Fibroblast of the conjunctiva (primary cell): ENCODE measurements at regions not wholly inside any gene's neighbourhood (a gene's known extent, or its start where the extent isn't known, plus 50 kb on each side); places are given as distances from the start of the nearest gene placed in this dataset.
A peak's percentile ranks its signal among the peaks of the same experiment; 100 is the strongest.

Experiments
- DNase-seq: peaks from one replicate; pipeline ENCODE4 v3.0.0-alpha.2; 2010; ENCODE audit warnings: low read depth

DNA sequence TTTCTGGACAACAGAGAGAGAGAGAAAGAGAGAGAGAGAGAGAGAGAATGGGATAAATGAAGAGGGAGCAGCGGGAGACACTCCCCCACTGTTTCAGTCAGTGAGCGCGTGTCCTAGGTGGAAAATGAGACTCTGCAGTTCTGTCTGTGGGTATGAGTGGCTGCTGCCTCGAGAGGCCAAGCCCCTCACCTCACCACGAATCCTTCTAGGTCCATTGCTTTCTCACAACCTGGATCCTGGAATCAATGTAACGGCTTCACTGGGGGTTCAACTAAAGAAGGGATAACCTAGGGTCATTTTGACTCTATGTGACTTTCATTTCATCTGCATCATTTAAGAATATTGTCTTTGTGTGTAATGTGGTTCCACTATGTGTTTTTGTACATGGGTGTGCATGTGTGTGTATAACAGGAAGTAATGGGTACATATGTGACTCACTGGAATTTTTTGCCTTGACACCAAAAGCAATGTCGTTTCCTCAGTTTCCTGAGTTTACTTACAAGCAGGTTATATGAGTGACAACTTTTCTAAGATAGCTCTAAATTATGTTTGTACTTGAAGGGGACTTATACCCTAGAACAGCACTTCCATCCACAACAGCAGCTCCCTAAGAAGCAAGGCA lies 221.4 kb upstream of the TRIB2 start:
- no peak for DNase-seq

DNA sequence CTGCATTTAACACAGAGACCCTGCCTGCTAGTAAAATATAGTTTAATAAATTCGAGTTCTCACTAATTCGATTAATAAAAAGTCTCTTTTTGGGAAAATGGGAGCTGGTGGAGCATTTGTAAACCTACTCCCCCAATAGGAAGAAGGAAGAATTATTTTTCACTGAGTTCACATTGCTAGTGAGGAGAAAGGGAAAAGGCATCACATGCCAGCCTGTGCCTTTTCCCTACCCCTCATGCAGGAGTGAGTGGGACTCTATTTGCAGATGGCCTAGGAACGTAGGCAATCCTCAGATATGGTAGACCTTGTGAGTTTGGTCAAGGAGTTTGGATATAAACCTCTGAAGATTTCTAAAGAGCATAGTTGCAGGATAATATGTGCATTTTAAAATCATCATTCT lies 218.4 kb upstream of the TRIB2 start:
- no peak for DNase-seq

DNA sequence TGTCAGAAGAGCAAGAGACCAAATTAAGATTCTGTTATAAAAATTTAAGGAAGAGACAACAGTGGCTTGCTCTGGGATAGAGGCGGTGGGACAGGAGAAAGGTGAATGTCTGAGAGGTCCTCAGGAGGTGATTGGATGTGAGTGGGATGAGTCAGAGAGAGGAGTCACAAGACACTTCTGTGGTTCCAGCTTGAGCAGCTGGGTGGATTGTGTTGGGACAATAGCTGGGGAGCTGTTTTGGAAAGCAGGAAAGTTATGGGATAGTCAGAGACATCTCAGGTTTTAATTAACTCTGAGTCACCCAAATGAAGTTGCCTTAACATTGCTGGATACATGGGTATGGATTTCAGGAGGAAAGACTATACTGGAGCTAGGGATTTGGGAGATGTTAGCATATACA lies 218.0 kb upstream of the TRIB2 start:
- DNase-seq, result no peak

DNA sequence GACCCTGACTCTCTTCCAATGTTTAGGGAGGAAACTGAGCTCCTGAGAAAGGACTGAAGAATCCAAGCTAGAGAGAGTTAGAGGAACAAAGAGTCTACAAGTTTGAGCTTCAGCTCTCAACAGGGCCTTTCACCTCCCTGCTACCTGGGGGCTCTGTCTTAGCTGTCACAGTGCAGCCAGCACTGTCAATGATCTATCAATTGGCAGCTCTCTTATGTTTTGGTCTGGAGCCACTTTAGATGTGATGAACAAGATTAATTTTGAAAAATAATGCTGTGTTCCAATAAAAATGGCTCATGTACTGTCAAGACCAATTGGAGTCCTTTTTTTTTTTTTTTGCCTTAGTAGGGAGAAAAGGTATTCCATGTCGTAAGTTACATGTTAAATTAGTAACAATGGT lies 215.8 kb upstream of the TRIB2 start:
- DNase-seq, result no peak

DNA sequence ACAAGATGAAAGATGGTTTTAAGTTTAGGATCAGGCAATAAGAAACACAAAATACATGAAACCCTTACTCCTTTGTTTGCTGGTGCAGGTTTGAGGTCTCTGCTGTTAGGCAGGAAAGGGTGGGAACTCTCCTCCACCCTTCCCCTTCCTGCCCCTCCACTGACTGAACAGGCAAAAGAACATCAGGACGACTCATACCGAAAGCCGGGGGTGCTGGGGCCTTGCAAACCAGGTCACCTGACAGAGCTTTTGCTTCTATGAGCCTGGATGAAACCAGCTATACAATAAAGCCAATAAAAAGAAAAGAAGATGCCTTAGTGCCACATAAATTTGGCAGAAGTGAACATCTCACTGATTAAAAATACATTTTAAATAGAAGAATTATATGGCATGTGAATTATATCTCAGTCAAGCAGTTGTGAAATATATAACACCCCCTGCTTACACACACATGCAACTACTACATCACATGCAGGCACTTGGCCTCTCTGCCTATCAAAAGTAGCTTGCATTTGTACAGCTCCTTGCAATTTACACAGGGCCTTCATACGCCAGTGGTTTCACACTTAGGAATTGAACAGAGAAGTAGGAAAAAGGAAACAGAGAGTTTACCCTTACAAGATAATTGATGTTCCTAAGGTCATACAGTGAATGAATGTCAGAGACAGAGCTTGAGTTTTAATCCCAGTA lies 215.1 kb upstream of the TRIB2 start:
- DNase-seq, result no peak

DNA sequence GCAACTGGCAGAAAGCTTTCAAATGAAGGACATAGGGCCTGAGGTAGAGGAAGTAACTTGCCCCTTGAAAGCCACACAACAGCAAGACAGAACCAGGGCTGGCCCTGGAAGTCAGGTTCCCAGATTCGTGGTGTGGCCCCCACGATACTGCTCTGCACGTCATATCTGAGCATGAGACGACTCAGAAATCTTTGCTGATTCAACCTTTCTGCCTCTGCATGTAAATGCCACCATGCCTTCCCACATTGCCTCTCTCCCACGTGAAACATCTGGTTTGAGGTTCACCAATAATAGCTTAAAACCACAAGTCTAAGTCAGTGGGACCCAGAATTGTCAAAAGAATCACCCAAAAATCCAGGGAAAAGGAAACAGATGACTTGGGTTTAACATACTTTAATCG lies 214.0 kb upstream of the TRIB2 start:
- DNase-seq, result no peak

DNA sequence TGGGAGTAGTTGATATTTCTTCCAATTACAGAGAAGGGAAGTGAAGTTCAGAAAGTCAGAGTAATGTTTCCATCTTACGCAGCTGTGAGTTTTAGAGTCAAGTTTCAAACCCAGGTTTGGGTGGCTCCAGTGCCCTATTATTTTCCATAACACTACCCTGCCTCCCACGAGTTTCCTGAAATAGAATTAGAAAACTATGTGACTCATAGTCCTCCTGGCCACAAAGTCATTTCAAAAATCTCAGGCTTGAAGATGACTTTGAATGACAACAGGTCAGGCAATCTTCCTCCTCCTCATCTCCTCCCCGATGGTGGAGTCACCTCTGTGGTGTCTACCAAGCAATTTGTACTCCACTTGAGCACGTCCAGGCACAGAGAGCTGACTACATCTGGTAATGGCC lies 212.3 kb upstream of the TRIB2 start:
- no peak for DNase-seq

DNA sequence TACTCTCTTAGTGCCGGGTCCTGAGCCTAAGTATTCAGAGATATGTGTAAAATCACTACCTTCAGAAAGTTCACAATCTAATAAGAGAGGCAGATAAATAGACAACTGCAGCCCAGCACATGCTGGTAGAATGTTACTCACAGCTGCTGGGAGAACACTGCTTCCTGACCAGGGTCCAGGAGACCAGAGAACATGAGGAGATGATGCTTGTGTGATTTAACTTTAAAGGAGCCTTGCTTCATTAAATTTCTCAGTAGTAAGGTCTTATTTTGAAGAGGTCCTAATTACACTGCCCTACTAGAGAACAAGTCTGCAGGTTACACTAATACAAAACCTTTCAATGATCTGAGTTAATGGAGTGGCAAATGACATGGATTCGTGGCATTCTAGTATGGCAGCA lies 209.9 kb upstream of the TRIB2 start:
- no peak for DNase-seq

DNA sequence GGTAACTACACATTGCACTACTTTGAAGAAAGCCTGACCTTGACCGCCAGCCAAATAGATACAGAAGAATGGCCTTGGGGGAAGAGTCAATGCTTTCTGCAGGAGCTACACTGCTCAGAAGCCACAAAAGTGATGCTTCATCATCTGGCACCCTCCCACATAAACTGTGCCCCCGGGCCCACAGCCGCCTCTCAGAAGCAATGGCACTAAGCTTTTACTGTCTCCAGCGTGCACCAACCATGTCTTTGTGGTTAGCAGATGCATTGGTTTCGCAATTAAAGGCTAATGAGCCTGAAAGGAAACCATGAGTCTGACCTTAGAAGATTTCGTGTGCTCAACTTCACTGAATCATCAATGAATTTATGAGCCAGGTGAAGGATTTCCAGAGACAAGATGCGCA lies 209.4 kb upstream of the TRIB2 start:
- DNase-seq, result peak; percentile 28

DNA sequence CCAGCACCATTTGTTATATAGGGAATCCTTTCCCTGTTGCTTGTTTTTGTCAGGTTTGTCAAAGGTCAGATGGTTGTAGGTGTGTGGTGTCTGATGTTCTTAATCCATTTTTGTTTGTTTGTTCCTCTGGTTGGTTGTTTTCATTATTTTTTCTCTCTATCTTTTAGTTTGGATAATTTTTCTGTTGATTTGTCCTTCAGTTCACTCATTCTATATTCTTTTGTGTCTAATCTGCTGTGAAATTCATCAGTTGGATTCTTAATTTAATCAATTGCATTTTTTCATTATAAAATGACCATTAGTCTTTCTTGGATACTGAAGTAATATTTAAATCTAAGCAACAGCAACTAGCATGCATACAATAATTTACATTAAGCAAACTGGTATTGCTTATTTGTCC lies 206.7 kb upstream of the TRIB2 start:
- no peak for DNase-seq

DNA sequence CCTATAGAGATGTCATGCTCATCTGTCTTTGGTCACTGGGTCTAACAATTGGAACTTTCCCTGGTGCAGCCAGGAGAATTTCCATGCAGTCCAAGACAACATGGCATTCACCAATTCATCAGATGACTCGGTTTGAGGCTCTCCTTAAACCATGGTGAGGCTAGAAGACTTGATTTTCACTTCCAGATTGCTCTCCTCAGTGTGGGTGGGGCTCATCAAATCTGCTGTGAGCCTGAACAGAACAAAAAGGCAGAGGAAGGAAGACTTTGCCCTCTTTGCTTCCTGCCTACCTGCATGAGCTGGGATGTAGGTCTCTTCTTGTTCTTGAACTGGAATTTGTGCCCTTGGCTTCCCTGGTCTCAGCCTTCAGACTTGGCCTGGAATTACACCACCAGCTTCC lies 203.4 kb upstream of the TRIB2 start:
- DNase-seq, result no peak

DNA sequence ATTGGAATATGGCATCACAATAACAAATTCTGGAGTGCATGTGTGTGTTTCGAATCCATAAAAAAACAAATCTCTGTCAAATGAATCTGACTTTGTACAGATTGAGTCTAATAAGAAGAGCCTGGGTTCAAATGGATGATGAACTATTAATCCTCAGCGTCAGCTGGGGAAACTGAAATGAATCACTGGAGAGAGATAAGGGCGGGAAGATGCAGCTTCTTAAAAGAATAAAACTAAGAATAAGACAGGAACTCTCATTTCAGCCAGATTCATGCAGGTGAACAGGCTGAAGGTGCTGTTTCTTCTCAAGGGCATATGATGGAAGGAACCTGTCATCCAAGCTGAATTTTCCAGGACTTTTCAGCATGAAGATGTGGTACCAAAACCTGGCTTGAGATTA lies 202.6 kb upstream of the TRIB2 start:
- no peak for DNase-seq

DNA sequence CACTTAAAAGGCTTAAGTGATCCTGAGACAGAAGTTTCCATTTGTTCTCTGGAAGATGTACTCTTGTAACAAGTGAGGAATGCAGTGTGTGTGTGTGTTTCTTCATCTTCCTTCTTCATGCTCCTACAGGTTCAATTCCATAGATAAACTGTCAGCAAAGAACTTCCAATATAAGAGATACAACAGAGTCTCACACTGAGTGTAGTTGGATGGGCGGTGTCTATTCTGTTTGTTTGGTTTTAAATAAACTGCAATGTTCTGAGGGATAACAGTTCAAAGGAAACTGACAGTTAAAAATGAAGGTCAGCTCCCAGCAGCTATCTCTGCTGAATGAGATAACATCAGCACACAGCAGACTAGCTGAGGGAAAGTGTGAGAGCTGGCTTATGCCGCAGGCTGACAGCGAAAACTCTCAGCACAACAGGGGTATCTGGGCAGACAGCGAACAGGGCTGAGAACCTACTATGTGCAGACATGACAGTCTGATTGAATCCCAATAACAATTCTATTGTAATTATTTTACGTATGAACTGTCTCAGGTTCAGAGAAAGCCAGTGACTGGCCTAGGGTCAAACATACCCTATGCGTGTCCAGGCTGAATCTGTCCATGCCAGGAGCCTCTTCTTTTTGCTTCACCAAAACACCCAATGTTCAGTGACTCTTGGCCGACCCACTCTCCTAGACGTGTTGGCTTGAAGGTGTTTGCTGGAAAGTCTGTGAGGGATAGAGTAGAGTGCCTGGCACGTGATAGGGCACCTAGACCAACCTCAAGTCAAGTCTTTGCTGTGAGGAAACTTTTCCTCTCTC lies 201.9 kb upstream of the TRIB2 start:
- no peak for DNase-seq

DNA sequence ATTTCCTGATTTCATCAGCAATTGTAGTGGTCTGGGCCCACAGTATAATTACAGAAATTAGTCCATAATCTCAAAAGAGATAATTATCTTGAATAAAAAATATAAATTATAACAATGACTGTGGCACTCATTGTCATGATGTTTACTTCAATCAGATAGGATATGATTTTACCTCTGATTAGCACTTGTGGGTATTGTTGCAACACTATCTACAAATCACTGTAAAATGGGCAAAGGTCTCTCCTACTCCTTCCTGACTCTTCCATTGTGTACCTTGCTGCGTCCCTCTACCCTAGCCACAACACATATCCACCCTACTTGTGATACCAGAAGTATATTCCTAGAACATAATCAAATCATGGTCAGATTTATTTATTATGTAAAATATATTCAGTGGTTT lies 200.9 kb upstream of the TRIB2 start:
- no peak for DNase-seq

DNA sequence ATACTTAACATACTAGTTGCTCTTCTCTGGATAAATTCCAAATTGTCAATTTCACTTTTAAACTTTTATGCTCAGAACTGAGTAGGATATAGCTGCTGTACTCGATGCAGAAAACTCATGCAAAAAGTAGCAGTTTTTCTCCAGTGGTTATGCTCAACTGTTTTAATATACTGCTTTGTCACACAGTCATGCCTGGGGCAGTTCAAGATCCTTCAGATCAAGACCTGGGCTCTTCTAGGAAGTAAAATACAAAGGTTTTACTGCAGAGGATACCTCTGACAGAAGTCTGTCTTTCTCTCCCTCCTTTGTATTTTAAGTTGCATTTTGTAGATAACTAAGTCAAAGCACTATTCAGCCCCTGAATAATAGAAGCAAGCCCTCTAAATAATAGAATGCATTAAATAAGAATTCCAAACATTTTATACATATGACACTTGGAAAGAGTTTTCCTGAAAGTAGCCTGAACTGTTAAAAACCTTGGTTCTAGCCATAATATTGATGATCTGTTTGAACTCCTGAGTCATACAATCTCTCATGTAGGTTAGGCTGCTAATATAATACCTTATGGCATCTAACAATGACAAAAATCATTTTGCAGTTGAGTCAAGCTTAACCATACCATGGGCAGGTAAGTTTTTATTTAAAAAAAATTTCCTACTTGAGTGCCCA lies 183.3 kb upstream of the TRIB2 start:
- no peak for DNase-seq

DNA sequence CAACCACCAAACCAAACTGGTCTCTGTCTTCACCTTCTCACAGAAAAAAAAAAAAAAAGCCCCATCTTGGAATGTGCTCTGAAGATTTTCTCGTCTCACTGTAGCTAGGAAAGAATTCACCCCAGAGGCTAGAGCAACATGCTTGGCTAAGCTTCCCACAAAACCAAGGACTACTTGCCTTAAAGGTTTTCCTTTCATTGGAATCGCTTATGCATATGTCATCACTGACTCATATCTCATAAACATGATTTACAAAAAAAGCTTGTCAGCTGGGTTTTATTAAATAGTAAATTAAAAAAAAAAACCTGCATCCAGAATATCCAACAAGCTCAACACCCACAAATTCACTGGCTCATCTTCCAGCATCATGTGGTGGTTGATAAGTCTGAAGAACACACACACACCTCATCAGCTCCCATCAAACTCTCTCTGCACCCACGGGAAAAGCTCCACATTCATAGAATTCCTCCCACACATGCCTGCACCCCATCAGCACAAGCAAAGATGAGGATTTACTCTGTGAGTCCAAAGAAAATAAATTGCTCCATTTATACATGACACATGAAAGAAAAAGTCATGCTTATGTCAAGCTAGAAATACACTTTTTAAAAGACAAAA lies 182.0 kb upstream of the TRIB2 start:
- peak; percentile 83 for DNase-seq

DNA sequence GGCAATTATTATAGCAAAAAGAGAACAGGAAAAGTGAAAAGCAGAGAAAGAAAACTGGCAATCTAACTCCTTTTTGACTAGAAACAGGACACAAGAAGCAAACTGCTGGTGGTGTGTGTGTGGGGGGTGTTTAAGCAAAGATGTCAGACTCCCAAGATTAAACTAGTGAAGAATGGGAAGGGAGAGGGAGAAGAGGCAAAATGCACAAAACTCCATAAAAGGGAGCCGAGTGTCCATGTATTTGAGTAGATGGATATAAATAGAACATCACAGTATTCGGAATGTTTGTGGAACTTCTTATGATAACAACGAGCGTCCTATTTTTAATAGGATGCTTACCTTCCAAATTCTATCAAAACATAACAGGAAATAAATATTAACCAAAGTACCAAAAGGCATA lies 179.8 kb upstream of the TRIB2 start:
- DNase-seq, result no peak

DNA sequence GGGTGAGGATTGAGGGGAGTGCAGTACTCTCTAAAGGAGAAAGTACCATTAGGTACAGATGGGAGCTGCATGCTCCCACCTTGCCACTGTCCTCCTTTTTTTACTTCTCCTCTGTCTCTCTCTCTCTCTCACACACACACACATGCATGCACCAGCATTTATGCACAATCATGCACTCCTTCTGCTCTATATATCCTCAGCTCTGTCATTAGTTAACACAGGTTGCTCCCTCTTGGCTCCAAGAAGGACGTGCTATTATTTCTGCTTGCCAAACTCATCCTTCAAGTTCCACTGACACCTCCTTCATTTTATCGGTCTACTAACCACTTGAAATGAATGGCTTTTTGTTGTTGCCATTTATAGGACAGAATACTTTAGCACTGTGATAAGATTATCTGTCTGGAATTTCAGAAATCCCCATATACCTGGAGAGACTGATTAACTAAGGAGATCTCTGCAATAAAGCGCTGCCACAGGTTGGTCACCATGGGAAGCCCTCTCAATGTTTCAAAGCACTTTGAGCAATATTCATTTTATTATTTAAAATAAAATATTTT lies 178.5 kb upstream of the TRIB2 start:
- DNase-seq, result no peak

DNA sequence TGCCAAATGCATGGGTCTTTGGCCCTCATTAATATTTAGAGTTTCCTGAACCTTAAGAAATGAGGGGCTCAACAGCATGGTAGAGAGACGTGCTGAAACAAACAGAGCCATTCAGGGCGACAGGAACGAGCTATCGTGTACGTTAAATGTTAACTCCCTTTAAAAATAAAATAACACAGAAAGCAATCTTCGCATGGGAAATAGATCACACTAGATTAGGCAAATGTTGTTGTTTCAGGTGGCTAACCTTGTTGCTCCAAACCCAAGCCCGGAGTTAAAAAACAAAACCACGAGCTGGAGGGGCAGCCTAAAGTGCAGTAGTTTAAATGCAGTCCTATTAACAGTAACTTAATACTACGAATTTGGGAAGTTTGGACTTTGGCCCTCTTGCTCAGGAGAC lies 177.4 kb upstream of the TRIB2 start:
- DNase-seq, result no peak

DNA sequence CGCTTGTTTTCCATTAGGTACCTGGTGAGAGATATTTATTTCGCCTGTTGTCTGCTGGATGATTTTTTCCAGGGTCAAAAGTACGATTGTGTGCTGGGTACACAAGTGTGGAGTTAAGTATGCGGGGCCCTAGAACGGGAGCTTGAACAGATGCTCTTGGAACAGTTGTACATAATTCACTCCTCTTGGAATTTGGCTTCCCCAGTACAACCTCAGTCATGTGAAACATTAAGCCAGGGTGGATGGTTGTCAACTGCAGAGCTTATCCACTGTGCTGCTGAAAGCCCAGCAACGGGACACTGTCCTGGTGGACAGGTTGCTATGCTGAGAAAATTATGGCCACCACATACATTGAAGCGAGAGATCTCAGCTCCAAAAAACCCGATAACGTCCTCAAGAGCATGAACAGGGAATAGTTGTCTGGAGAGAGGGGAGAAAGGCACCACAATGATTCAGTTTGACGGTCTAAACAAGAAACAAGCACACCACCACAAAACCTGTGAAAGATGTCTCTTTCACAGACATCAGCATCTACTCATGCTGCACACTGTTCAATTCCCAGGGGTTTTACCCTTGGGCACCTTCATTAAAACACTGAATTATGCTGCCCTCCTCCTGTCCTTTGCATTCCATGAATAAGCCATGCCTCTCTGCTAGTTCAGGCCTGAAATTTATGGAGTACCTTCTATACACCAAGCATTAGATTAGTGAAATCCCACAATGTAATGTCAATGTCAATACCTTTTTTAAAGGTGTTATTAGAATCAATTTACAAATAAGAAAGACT lies 176.8 kb upstream of the TRIB2 start:
- no peak for DNase-seq
